Gastrocnemius medialis (tissue), 4 donors: ENCODE measurements at regions not wholly inside any gene's neighbourhood (a gene's known extent, or its start where the extent isn't known, plus 50 kb on each side); places are given as distances from the start of the nearest gene placed in this dataset.

Source experiments
- CTCF ChIP-seq, 5 experiments: fragments of 450-650 bp in 3 of 5; fragments of 200-600 bp in 2 of 5; sonication (generic) in 2 of 5; IDR thresholded peaks in 4 of 5; conservative IDR thresholded peaks in 1 of 5; 1 replicate in 4 of 5; 2 replicates in 1 of 5; pipeline ENCODE4 v1.5.1; 2016 to 2019; ENCODE audit warnings: antibody characterized with exemption in 5 of 5, mild to moderate bottlenecking in 3 of 5, moderate library complexity in 3 of 5
- POLR2A ChIP-seq, 2 donors: fragments of 450-650 bp; IDR thresholded peaks; one replicate each; pipeline ENCODE4 v1.6.1; 2017; ENCODE audit warnings: antibody characterized with exemption in 2 of 2, mild to moderate bottlenecking in 2 of 2, moderate library complexity in 2 of 2

GRCh38 chr1:78743626-78744025, 94.0 kb downstream of the IFI44 start:
- TF ChIP-seq CTCF (IDR thresholded peaks at IDR 0.05 in 4 of 5, conservative IDR thresholded peaks at IDR 0.05 in 1 of 5) = no peak
- no peak for TF ChIP-seq POLR2A (IDR thresholded peaks at IDR 0.05)
